ENCODE measurements at regions not wholly inside any gene's neighbourhood (a gene's known extent, or its start where the extent isn't known, plus 50 kb on each side); places are given as distances from the start of the nearest gene placed in this dataset.

- ATAC-seq (ENCODE audit: low FRiP score in 2 of 2) (no peak), DNase-seq (no peak)
- no peak overlapping the region for H3K4me3 ChIP-seq
- no peaks in the 10 kb centered on the region for H3K27me3 ChIP-seq
- WGBS, 2 donors = 93 to 98% methylated on average over 2 of the region's 2 CpGs
- H3K4me1 ChIP-seq = no peaks in the 10 kb centered on the region
- no peak overlapping the region for H3K27ac ChIP-seq
- H3K36me3 ChIP-seq = no peaks in the 10 kb centered on the region
- TF ChIP-seq POLR2AphosphoS5 (IDR thresholded peaks at IDR 0.05) = no peak
- no peaks in the 10 kb centered on the region for H3K9me3 ChIP-seq
These were observed 2096.3 kb upstream of the CELF4 start for GRCh38 chr18:39661856-39662366.

- TF ChIP-seq POLR2AphosphoS5 (IDR thresholded peaks at IDR 0.05) (no peak), CTCF (IDR thresholded peaks at IDR 0.05) (no peak), POLR2A (IDR thresholded peaks at IDR 0.05) (no peak), EP300 (IDR thresholded peaks at IDR 0.05) (no peak)
- no peaks in the 10 kb centered on the region for H3K36me3 ChIP-seq
- no peak overlapping the region for H3K4me3 ChIP-seq
- H3K9me3 ChIP-seq = no peaks in the 10 kb centered on the region
- no peaks in the 10 kb centered on the region for H3K27me3 ChIP-seq
- WGBS, 2 donors = 90 to 94% methylated on average over 2 of the region's 2 CpGs
- no peak overlapping the region for H3K27ac ChIP-seq
- no peak for ATAC-seq (ENCODE audit: low FRiP score in 2 of 2)
- DNase-seq = no peak
- H3K4me1 ChIP-seq = no peaks in the 10 kb centered on the region
These were observed 2094.5 kb upstream of the CELF4 start for GRCh38 chr18:39660141-39660540.

- H3K36me3 ChIP-seq = no peaks in the 10 kb centered on the region
- no peak for TF ChIP-seq POLR2A (IDR thresholded peaks at IDR 0.05)
- no peak for TF ChIP-seq EP300 (IDR thresholded peaks at IDR 0.05)
- TF ChIP-seq POLR2AphosphoS5 (IDR thresholded peaks at IDR 0.05) = no peak
- TF ChIP-seq CTCF (IDR thresholded peaks at IDR 0.05) = no peak
- no peaks in the 10 kb centered on the region for H3K4me1 ChIP-seq
- DNase-seq (no peak), ATAC-seq (ENCODE audit: low FRiP score in 2 of 2) (no peak)
- no peaks in the 10 kb centered on the region for H3K9me3 ChIP-seq
- 90% methylated on average over 4 of the region's 4 CpGs for whole genome bisulfite sequencing, 2 donors
- no peak overlapping the region for H3K4me3 ChIP-seq
- no peaks in the 10 kb centered on the region for H3K27me3 ChIP-seq
- no peak overlapping the region for H3K27ac ChIP-seq
These were observed 2089.7 kb upstream of the CELF4 start for GRCh38 chr18:39655341-39655740.

- no peak overlapping the region for H3K27ac ChIP-seq
- no peak for DNase-seq
- no peak for ATAC-seq (ENCODE audit: low FRiP score in 2 of 2)
- H3K4me3 ChIP-seq = no peak overlapping the region
- no peaks in the 10 kb centered on the region for H3K4me1 ChIP-seq
- WGBS, 2 donors = 82 to 84% methylated on average over 2 of the region's 2 CpGs
- H3K9me3 ChIP-seq = no peaks in the 10 kb centered on the region
- TF ChIP-seq CTCF (IDR thresholded peaks at IDR 0.05) = no peak
- no peaks in the 10 kb centered on the region for H3K27me3 ChIP-seq
- H3K36me3 ChIP-seq = no peaks in the 10 kb centered on the region
These were observed 2087.6 kb upstream of the CELF4 start for GRCh38 chr18:39653221-39653620.

DNA sequence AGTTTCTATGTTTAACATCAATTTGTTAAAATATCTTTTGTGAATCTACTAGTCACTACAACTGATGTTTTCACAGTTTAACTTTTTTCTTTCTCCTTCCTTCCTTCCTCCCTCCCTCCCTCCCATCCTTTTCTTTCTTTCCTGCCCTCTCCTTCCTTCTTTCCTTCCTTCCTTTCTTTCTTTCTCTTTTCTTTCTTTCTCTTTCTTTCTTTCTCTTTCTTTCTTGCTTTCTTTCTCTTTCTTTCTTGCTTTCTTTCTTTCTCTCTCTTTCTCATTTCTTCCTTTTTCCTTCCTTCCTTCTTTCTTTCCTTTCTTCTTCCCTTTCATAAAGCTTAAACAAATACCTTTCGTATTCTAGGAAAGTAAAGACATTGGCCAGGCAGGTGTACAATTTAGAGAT is 2083.0 kb upstream of the CELF4 start:
- Histone ChIP-seq H3K36me3 (no peaks in the 10 kb centered on the region), H3K27me3 (no peaks in the 10 kb centered on the region), H3K4me1 (no peaks in the 10 kb centered on the region), H3K4me3 (no peak overlapping the region), H3K9me3 (no peaks in the 10 kb centered on the region), H3K27ac (no peak overlapping the region)
- TF ChIP-seq POLR2AphosphoS5 (IDR thresholded peaks at IDR 0.05) (no peak), POLR2A (IDR thresholded peaks at IDR 0.05) (no peak), CTCF (IDR thresholded peaks at IDR 0.05) (no peak), EP300 (IDR thresholded peaks at IDR 0.05) (no peak)
- DNase-seq (no peak), ATAC-seq (ENCODE audit: low FRiP score in 2 of 2) (no peak)
- WGBS, 2 donors = 90 to 96% methylated on average over 1 of the region's 1 CpG
